Superior temporal gyrus (tissue), 1 donor: ENCODE measurements at regions not wholly inside any gene's neighbourhood (a gene's known extent, or its start where the extent isn't known, plus 50 kb on each side); places are given as distances from the start of the nearest gene placed in this dataset.

Experiments
- DNase-seq: peaks from one replicate; pipeline ENCODE4 v3.0.0-alpha.2; 2016; ENCODE audit errors: extremely low spot score

- no peak for DNase-seq
Measured at GRCh38 chr11:134691985-134692384, 279.9 kb upstream of the B3GAT1 start.

- no peak for DNase-seq
Measured at GRCh38 chr11:134691295-134691873, 279.3 kb upstream of the B3GAT1 start.

GRCh38 chr11:134689886-134690285 lies 277.8 kb upstream of the B3GAT1 start:
- DNase-seq: no peak

- no peak for DNase-seq
Measured at GRCh38 chr11:134687548-134687947, 275.5 kb upstream of the B3GAT1 start.

GRCh38 chr11:134686460-134687061 lies 274.5 kb upstream of the B3GAT1 start:
- DNase-seq: no peak

GRCh38 chr11:134685793-134686380 lies 273.8 kb upstream of the B3GAT1 start:
- no peak for DNase-seq

GRCh38 chr11:134684576-134684975 lies 272.5 kb upstream of the B3GAT1 start:
- no peak for DNase-seq

GRCh38 chr11:134683860-134684259 lies 271.8 kb upstream of the B3GAT1 start:
- DNase-seq: no peak

- no peak for DNase-seq
Measured at GRCh38 chr11:134682577-134682976, 270.5 kb upstream of the B3GAT1 start.

- no peak for DNase-seq
Measured at GRCh38 chr11:134679592-134679991, 267.6 kb upstream of the B3GAT1 start.

GRCh38 chr11:134678744-134679143 lies 266.7 kb upstream of the B3GAT1 start:
- no peak for DNase-seq

- no peak for DNase-seq
Measured at GRCh38 chr11:134677891-134678551, 266.0 kb upstream of the B3GAT1 start.

GRCh38 chr11:134677397-134677822 lies 265.4 kb upstream of the B3GAT1 start:
- DNase-seq: no peak

- DNase-seq: no peak
Measured at GRCh38 chr11:134676516-134677287, 264.7 kb upstream of the B3GAT1 start.

- no peak for DNase-seq
Measured at GRCh38 chr11:134675983-134676382, 263.9 kb upstream of the B3GAT1 start.

GRCh38 chr11:134674974-134675373 lies 262.9 kb upstream of the B3GAT1 start:
- DNase-seq: no peak

- DNase-seq: no peak
Measured at GRCh38 chr11:134670961-134671370, 258.9 kb upstream of the B3GAT1 start.

GRCh38 chr11:134670247-134670782 lies 258.3 kb upstream of the B3GAT1 start:
- no peak for DNase-seq

GRCh38 chr11:134669796-134670195 lies 257.8 kb upstream of the B3GAT1 start:
- DNase-seq: no peak

- DNase-seq: no peak
Measured at GRCh38 chr11:134668796-134669195, 256.8 kb upstream of the B3GAT1 start.

- no peak for DNase-seq
Measured at GRCh38 chr11:134668076-134668475, 256.0 kb upstream of the B3GAT1 start.

GRCh38 chr11:134667505-134667904 lies 255.5 kb upstream of the B3GAT1 start:
- no peak for DNase-seq
